Effector CD4-positive, alpha-beta T cell (primary cell): ENCODE measurements at regions not wholly inside any gene's neighbourhood (a gene's known extent, or its start where the extent isn't known, plus 50 kb on each side); places are given as distances from the start of the nearest gene placed in this dataset.

Source experiments
- DNase-seq: peaks from one replicate; pipeline ENCODE4 v3.0.0-alpha.2; 2020

- DNase-seq: no peak
These were observed 367.3 kb downstream of the DUSP6 start for GRCh38 chr12:88985011-88985410.

GRCh38 chr12:88982694-88983093 is 369.6 kb downstream of the DUSP6 start:
- no peak for DNase-seq

GRCh38 chr12:88977115-88977514 is 375.2 kb downstream of the DUSP6 start:
- no peak for DNase-seq

- no peak for DNase-seq
These were observed 378.3 kb downstream of the DUSP6 start for GRCh38 chr12:88973998-88974397.

- DNase-seq: no peak
These were observed 381.6 kb downstream of the DUSP6 start for GRCh38 chr12:88970740-88971139.

- DNase-seq: no peak
These were observed 383.2 kb downstream of the DUSP6 start for GRCh38 chr12:88969127-88969526.

GRCh38 chr12:88960213-88960878 is 380.1 kb upstream of the KITLG start:
- no peak for DNase-seq

- no peak for DNase-seq
These were observed 378.7 kb upstream of the KITLG start for GRCh38 chr12:88958946-88959345.

GRCh38 chr12:88958153-88958552 is 377.9 kb upstream of the KITLG start:
- DNase-seq: no peak

- DNase-seq: no peak
These were observed 377.1 kb upstream of the KITLG start for GRCh38 chr12:88957358-88957757.

GRCh38 chr12:88955531-88955930 is 375.3 kb upstream of the KITLG start:
- DNase-seq: no peak

- no peak for DNase-seq
These were observed 372.8 kb upstream of the KITLG start for GRCh38 chr12:88953029-88953586.

GRCh38 chr12:88952562-88952942 is 372.3 kb upstream of the KITLG start:
- no peak for DNase-seq

- no peak for DNase-seq
These were observed 371.7 kb upstream of the KITLG start for GRCh38 chr12:88951860-88952561.

GRCh38 chr12:88951177-88951576 is 370.9 kb upstream of the KITLG start:
- no peak for DNase-seq

- no peak for DNase-seq
These were observed 367.3 kb upstream of the KITLG start for GRCh38 chr12:88947486-88948043.

- no peak for DNase-seq
These were observed 366.2 kb upstream of the KITLG start for GRCh38 chr12:88946372-88946997.

GRCh38 chr12:88945051-88945732 is 364.9 kb upstream of the KITLG start:
- DNase-seq: no peak

- DNase-seq: no peak
These were observed 364.1 kb upstream of the KITLG start for GRCh38 chr12:88944397-88944796.

GRCh38 chr12:88940854-88941253 is 360.6 kb upstream of the KITLG start:
- no peak for DNase-seq

- no peak for DNase-seq
These were observed 355.6 kb upstream of the KITLG start for GRCh38 chr12:88935856-88936255.

GRCh38 chr12:88934163-88934747 is 354.0 kb upstream of the KITLG start:
- DNase-seq: no peak

- DNase-seq: no peak
These were observed 352.2 kb upstream of the KITLG start for GRCh38 chr12:88932457-88932856.
